ENCODE measurements at regions not wholly inside any gene's neighbourhood (a gene's known extent, or its start where the extent isn't known, plus 50 kb on each side); places are given as distances from the start of the nearest gene placed in this dataset.

DNA sequence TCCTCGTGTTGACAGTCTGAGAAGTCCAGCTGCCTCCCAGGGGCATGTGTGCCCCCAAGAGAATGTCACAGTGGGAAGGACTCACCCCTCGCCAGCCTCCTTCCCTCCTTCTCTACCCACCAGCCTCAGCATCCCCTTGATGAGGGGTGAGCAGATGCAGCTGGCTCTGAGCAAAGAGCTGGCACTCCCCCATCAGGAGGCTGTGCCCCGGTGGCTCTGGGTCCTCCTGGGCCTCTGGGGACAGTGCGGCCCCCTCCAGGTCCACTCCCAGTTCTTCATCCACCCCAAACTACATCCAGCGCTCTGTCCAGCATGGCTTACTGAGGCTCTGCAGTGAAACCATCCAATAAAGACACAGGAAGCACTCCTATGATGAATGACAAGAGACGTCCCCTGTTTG lies 210.4 kb downstream of the BRD1 start (continued):
- TF ChIP-seq, protein P1, sequence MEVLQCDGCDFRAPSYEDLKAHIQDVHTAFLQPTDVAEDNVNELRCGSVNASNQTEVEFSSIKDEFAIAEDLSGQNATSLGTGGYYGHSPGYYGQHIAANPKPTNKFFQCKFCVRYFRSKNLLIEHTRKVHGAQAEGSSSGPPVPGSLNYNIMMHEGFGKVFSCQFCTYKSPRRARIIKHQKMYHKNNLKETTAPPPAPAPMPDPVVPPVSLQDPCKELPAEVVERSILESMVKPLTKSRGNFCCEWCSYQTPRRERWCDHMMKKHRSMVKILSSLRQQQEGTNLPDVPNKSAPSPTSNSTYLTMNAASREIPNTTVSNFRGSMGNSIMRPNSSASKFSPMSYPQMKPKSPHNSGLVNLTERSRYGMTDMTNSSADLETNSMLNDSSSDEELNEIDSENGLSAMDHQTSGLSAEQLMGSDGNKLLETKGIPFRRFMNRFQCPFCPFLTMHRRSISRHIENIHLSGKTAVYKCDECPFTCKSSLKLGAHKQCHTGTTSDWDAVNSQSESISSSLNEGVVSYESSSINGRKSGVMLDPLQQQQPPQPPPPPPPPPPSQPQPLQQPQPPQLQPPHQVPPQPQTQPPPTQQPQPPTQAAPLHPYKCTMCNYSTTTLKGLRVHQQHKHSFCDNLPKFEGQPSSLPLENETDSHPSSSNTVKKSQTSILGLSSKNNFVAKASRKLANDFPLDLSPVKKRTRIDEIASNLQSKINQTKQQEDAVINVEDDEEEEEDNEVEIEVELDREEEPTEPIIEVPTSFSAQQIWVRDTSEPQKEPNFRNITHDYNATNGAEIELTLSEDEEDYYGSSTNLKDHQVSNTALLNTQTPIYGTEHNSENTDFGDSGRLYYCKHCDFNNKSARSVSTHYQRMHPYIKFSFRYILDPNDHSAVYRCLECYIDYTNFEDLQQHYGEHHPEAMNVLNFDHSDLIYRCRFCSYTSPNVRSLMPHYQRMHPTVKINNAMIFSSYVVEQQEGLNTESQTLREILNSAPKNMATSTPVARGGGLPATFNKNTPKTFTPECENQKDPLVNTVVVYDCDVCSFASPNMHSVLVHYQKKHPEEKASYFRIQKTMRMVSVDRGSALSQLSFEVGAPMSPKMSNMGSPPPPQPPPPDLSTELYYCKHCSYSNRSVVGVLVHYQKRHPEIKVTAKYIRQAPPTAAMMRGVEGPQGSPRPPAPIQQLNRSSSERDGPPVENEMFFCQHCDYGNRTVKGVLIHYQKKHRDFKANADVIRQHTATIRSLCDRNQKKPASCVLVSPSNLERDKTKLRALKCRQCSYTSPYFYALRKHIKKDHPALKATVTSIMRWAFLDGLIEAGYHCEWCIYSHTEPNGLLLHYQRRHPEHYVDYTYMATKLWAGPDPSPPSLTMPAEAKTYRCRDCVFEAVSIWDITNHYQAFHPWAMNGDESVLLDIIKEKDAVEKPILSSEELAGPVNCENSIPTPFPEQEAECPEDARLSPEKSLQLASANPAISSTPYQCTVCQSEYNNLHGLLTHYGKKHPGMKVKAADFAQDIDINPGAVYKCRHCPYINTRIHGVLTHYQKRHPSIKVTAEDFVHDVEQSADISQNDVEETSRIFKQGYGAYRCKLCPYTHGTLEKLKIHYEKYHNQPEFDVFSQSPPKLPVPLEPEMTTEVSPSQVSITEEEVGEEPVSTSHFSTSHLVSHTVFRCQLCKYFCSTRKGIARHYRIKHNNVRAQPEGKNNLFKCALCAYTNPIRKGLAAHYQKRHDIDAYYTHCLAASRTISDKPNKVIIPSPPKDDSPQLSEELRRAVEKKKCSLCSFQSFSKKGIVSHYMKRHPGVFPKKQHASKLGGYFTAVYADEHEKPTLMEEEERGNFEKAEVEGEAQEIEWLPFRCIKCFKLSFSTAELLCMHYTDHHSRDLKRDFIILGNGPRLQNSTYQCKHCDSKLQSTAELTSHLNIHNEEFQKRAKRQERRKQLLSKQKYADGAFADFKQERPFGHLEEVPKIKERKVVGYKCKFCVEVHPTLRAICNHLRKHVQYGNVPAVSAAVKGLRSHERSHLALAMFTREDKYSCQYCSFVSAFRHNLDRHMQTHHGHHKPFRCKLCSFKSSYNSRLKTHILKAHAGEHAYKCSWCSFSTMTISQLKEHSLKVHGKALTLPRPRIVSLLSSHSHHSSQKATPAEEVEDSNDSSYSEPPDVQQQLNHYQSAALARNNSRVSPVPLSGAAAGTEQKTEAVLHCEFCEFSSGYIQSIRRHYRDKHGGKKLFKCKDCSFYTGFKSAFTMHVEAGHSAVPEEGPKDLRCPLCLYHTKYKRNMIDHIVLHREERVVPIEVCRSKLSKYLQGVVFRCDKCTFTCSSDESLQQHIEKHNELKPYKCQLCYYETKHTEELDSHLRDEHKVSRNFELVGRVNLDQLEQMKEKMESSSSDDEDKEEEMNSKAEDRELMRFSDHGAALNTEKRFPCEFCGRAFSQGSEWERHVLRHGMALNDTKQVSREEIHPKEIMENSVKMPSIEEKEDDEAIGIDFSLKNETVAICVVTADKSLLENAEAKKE (CRISPR knock-in tag; IDR thresholded peaks at IDR 0.05), result no peak
- TF ChIP-seq EZH2phosphoT487 (IDR thresholded peaks at IDR 0.05; ENCODE audit: unreplicated experiment), result no peak

DNA sequence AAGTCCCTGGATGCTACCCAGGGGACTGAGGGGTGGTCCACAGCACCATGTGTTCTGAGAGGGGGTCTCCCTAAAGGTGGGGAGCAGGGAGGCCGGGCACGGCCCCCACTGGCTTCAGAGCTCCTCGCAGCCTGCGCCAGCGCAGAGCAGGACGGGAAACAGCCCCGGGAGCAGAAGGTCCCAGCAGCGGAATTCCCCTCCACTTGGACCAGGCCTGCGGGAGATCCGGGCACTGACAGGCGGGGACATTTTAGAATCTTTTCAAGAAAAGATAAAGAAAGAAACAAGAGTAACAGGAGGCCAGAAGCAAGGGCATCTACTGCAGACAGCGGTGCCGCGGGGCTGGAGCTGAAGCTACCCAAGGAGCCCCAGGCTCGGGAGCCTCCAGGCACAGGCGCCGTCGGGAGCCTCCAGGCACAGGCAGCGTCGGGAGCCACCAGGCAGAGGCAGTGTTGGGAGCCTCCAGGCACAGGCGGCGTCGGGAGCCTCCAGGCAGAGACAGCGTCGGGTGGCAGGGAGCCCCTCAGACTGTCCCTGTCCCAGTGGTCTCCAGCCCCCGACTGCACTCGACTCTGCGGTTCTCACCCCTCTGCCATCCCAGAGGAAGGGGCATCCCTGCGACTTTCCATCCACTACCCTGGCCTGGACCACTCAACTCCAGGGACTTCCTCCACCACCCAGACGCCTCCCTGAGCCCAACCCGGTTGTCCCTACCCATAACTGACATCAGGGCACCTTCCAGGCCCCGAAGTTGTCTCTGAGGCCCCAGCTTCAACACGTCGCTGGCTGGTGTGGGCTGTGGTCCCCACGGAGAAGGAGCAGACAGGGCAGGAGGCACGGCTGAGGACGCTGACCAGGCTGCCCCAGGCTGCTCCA lies 211.1 kb downstream of the BRD1 start:
- H3K9me3 Mint-ChIP-seq, result peaks cover 11% of the 10 kb centered on the region
- H3K4me3 Mint-ChIP-seq, result no peak overlapping the region
- H3K27ac Mint-ChIP-seq, result no peak overlapping the region
- no peaks in the 10 kb centered on the region for H3K9me2 ChIP-seq (ENCODE audit: insufficient read depth)
- H3F3A ChIP-seq (replicated peaks; ENCODE audit: low read depth), result no peaks in the 10 kb centered on the region
- H3K27me3 Mint-ChIP-seq (ENCODE audit: insufficient read depth, low read depth, poor library complexity), result peaks cover 7% of the 10 kb centered on the region
- H3K27ac ChIP-seq (ENCODE audit: low read depth), result no peak overlapping the region
- H3K4me2 ChIP-seq, result no peak overlapping the region
- no peaks in the 10 kb centered on the region for H4K20me1 ChIP-seq (replicated peaks; ENCODE audit: insufficient read depth)
- H3K4me1 Mint-ChIP-seq, result no peaks in the 10 kb centered on the region; the same call in 1 of the 3 replicates
- TF ChIP-seq NANOG (IDR thresholded peaks at IDR 0.05; ENCODE audit: borderline replicate concordance), result no peak
- H3K79me2 ChIP-seq (replicated peaks; ENCODE audit: insufficient read depth), result no peaks in the 10 kb centered on the region
- H3K4me3 ChIP-seq, result no peak overlapping the region
- H3K27me3 ChIP-seq (ENCODE audit: insufficient read depth), result no peaks in the 10 kb centered on the region
- H3K36me3 ChIP-seq (ENCODE audit: insufficient read depth), result peaks cover 5% of the 10 kb centered on the region
- ATAC-seq, result peak; percentile 78
- H3K4me1 ChIP-seq (ENCODE audit: insufficient read depth), result no peaks in the 10 kb centered on the region
- H2AFZ ChIP-seq, result no peak overlapping the region
- peaks cover 4% of the 10 kb centered on the region; the same call in 1 of the 3 replicates for H3K36me3 Mint-ChIP-seq (ENCODE audit: low read depth)
- DNase-seq (ENCODE audit: low spot score), result no peak

All from GM23338 (cell line).